ENCODE measurements at regions not wholly inside any gene's neighbourhood (a gene's known extent, or its start where the extent isn't known, plus 50 kb on each side); places are given as distances from the start of the nearest gene placed in this dataset.

DNA sequence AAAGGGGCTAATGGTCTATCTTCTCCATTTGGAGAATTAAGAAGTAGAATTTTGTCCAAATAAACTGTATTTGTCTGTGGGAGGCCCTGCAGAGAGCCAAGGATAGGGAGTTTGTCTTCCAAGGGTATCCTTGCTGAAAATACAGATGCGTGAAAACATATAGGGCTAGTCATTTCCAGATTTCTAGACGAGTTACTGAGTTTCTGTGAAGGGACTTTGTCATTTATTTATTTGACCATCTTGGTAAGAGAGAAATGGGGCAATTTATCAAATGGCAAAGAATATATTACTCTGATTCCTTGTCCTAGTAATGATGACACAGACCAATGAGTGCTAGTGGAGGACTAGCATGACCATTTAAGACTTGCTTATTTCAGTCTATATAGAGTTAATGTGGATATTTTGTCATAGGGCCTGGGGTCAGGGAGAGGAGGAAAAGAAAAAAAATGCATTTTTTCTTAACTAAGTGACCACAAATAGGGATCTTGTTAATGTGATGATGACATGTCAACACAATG is 376.6 kb upstream of the ONECUT1 start:
- Histone ChIP-seq H3K9ac (no peak overlapping the region), H3K79me2 (ENCODE audit: insufficient read depth) (no peaks in the 10 kb centered on the region), H3K4me2 (ENCODE audit: unreplicated experiment) (no peak overlapping the region), H3K9me2 (ENCODE audit: insufficient read depth) (no peaks in the 10 kb centered on the region), H3K4me3 (no peak overlapping the region), H2AFZ (no peak overlapping the region), H3F3A (ENCODE audit: insufficient read depth) (no peaks in the 10 kb centered on the region), H3K9me3 (ENCODE audit: low read depth) (no peaks in the 10 kb centered on the region), H3K4me1 (ENCODE audit: insufficient read depth) (no peaks in the 10 kb centered on the region), H4K20me1 (ENCODE audit: insufficient read depth) (no peaks in the 10 kb centered on the region), H3K27me3 (replicated peaks; ENCODE audit: insufficient read depth) (no peaks in the 10 kb centered on the region), H3K36me3 (ENCODE audit: low read depth) (no peaks in the 10 kb centered on the region), H3K27ac (no peak overlapping the region)
- 11 to 16% methylated on average over 2 of the region's 2 CpGs for WGBS, 2 experiments (ENCODE audit: low coverage in 1 of 2, low lambda C conversion rate in 2 of 2, missing lambda C conversion rate in 2 of 2)
- no peak for DNase-seq
- TF ChIP-seq EZH2 (IDR thresholded peaks at IDR 0.05; ENCODE audit: insufficient read depth, poor library complexity, severe bottlenecking) (no peak), EZH2phosphoT487 (IDR thresholded peaks at IDR 0.05; ENCODE audit: insufficient read depth, low read depth) (no peak)
- in situ Hi-C loops (cut with MboI) = no loop called here

- Histone ChIP-seq H3F3A (ENCODE audit: insufficient read depth) (no peaks in the 10 kb centered on the region), H3K4me2 (ENCODE audit: unreplicated experiment) (no peak overlapping the region), H3K4me1 (ENCODE audit: insufficient read depth) (no peaks in the 10 kb centered on the region), H3K27ac (no peak overlapping the region), H3K9ac (no peak overlapping the region), H3K36me3 (ENCODE audit: low read depth) (no peaks in the 10 kb centered on the region), H3K79me2 (ENCODE audit: insufficient read depth) (no peaks in the 10 kb centered on the region), H4K20me1 (ENCODE audit: insufficient read depth) (no peaks in the 10 kb centered on the region), H3K9me2 (ENCODE audit: insufficient read depth) (no peaks in the 10 kb centered on the region), H3K4me3 (no peak overlapping the region), H3K27me3 (replicated peaks; ENCODE audit: insufficient read depth) (no peaks in the 10 kb centered on the region), H2AFZ (no peak overlapping the region), H3K9me3 (ENCODE audit: low read depth) (no peaks in the 10 kb centered on the region)
- no peak for TF ChIP-seq EZH2phosphoT487 (IDR thresholded peaks at IDR 0.05; ENCODE audit: insufficient read depth, low read depth)
- TF ChIP-seq EZH2 (IDR thresholded peaks at IDR 0.05; ENCODE audit: insufficient read depth, poor library complexity, severe bottlenecking) = no peak
- 28 to 32% methylated on average over 7 of the region's 7 CpGs for WGBS, 2 experiments (ENCODE audit: low coverage in 1 of 2, low lambda C conversion rate in 2 of 2, missing lambda C conversion rate in 2 of 2)
- in situ Hi-C loops (cut with MboI) = no loop called here
- DNase-seq = no peak
Measured at GRCh38 chr15:53165988-53166683, 376.0 kb upstream of the ONECUT1 start.

GRCh38 chr15:53160092-53160704 is 370.1 kb upstream of the ONECUT1 start:
- TF ChIP-seq EZH2 (IDR thresholded peaks at IDR 0.05; ENCODE audit: insufficient read depth, poor library complexity, severe bottlenecking) (no peak), EZH2phosphoT487 (IDR thresholded peaks at IDR 0.05; ENCODE audit: insufficient read depth, low read depth) (no peak)
- WGBS, 2 experiments (ENCODE audit: low coverage in 1 of 2, low lambda C conversion rate in 2 of 2, missing lambda C conversion rate in 2 of 2) = 17 to 18% methylated on average over 3 of the region's 3 CpGs

DNA sequence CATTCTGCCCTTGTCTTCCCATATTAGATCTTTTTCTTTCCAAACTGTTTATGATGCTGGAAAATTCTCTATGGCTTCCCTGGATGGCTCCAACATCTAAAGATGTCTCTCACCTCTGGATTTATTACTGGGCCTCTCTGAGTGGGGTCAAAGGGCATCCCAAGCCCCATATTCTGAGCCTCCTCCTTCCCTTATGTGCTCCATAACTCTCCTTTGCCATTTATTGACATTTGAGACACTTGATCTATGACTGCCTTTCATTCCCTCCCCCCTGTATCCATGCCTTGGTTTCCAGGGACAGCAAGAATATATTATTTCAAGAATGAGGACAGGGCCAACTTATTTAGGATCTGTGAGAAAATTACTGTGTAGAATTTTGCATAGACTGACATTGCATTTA is 369.3 kb upstream of the ONECUT1 start:
- no peaks in the 10 kb centered on the region for H3K79me2 ChIP-seq (ENCODE audit: insufficient read depth)
- no peak overlapping the region for H2AFZ ChIP-seq
- H3K9ac ChIP-seq = no peak overlapping the region
- H3K9me3 ChIP-seq (ENCODE audit: low read depth) = no peaks in the 10 kb centered on the region
- no peaks in the 10 kb centered on the region for H4K20me1 ChIP-seq (ENCODE audit: insufficient read depth)
- H3K27me3 ChIP-seq (replicated peaks; ENCODE audit: insufficient read depth) = no peaks in the 10 kb centered on the region
- H3K4me1 ChIP-seq (ENCODE audit: insufficient read depth) = no peaks in the 10 kb centered on the region
- TF ChIP-seq EZH2phosphoT487 (IDR thresholded peaks at IDR 0.05; ENCODE audit: insufficient read depth, low read depth) (no peak), EZH2 (IDR thresholded peaks at IDR 0.05; ENCODE audit: insufficient read depth, poor library complexity, severe bottlenecking) (no peak)
- H3K9me2 ChIP-seq (ENCODE audit: insufficient read depth) = no peaks in the 10 kb centered on the region
- H3F3A ChIP-seq (ENCODE audit: insufficient read depth) = no peaks in the 10 kb centered on the region
- DNase-seq = no peak
- no peak overlapping the region for H3K4me2 ChIP-seq (ENCODE audit: unreplicated experiment)
- no peaks in the 10 kb centered on the region for H3K36me3 ChIP-seq (ENCODE audit: low read depth)
- in situ Hi-C loops (cut with MboI) = no loop called here
- no peak overlapping the region for H3K27ac ChIP-seq
- H3K4me3 ChIP-seq = no peak overlapping the region

More at GRCh38 chr15:53160092-53160704, 370.1 kb upstream of the ONECUT1 start:
- Histone ChIP-seq H3K9me2 (ENCODE audit: insufficient read depth) (no peaks in the 10 kb centered on the region), H4K20me1 (ENCODE audit: insufficient read depth) (no peaks in the 10 kb centered on the region), H3K4me3 (no peak overlapping the region), H2AFZ (no peak overlapping the region), H3K36me3 (ENCODE audit: low read depth) (no peaks in the 10 kb centered on the region), H3K9ac (no peak overlapping the region), H3K4me1 (ENCODE audit: insufficient read depth) (no peaks in the 10 kb centered on the region), H3F3A (ENCODE audit: insufficient read depth) (no peaks in the 10 kb centered on the region), H3K27me3 (replicated peaks; ENCODE audit: insufficient read depth) (no peaks in the 10 kb centered on the region), H3K9me3 (ENCODE audit: low read depth) (no peaks in the 10 kb centered on the region), H3K79me2 (ENCODE audit: insufficient read depth) (no peaks in the 10 kb centered on the region), H3K4me2 (ENCODE audit: unreplicated experiment) (no peak overlapping the region), H3K27ac (no peak overlapping the region)
- in situ Hi-C loops (cut with MboI) = no loop called here
- DNase-seq = no peak
